Glomerular endothelial cell (primary cell): ENCODE measurements at regions not wholly inside any gene's neighbourhood (a gene's known extent, or its start where the extent isn't known, plus 50 kb on each side); places are given as distances from the start of the nearest gene placed in this dataset.
"Not testable (repeated sequence)": the region's sequence is repeated elsewhere in the genome, so short reads cannot be mapped to it uniquely, and the experiment has no call there.

Source experiments
- DNase-seq: peaks from one replicate; pipeline ENCODE4 v3.0.0-alpha.2; 2011; ENCODE audit warnings: low read depth, low spot score; ENCODE audit errors: extremely low read depth

DNA sequence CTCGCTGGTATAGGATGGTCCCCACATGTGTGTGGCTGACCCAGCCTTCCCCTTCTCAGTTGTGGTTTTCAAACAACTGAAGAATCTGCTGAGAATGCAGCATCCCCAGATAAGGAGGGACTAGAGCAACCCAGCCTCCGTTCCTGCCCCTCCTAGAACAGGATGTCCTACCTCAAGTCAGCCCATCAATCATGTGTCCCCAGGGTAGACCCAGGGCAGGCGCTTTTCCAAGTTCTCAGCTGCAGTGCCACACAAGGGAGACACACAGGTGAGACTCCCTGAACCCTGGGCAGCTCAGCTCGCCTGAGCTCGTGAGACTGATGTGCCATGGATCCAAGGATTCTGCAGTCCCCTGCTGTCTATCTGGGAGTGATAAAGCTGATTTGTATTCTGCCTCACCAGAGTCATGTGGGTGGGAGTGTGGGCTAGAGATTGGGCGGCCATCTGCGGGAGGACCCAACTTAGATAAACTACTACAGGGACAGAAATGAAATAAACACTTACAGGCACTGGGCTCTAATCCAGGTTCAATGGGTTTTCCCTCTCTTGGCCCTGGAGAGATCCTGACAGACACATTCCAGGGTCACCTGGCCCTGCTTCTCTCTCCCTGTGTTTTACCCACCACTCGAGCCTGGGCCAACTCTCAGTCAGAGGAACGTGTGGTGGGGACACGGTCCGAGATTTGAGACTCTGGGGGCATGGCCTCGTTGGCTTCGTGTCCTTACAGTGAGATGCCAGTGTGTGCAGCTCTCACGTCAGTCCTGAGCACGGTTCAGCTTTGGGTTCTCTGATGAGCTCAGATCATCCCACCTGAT lies 303.5 kb upstream of the SFSWAP start:
- no peak for DNase-seq

DNA sequence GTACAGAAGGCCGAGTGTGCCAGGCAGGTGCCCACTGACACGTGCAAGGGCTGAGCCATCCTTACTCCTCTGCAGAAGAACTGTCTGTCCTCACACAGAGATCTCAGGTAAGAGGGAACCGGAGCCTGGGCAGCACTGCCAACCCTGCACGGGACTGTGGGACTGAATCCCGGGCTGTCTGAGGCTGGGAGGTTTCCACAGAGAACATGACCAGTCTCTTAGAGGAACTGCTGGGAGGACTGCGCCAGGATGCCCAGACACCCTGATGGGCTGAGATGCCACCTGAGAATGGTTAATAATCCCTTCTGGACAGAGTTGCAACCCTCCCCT lies 302.9 kb upstream of the SFSWAP start:
- no peak for DNase-seq

GRCh38 chr12:131408484-131408883 lies 302.4 kb upstream of the SFSWAP start:
- DNase-seq: no peak

GRCh38 chr12:131409211-131409610 lies 301.7 kb upstream of the SFSWAP start:
- DNase-seq: no peak

- DNase-seq: not testable (repeated sequence)
These were observed 299.1 kb upstream of the SFSWAP start for GRCh38 chr12:131411827-131412226.

GRCh38 chr12:131413006-131413405 lies 297.9 kb upstream of the SFSWAP start:
- no peak for DNase-seq

DNA sequence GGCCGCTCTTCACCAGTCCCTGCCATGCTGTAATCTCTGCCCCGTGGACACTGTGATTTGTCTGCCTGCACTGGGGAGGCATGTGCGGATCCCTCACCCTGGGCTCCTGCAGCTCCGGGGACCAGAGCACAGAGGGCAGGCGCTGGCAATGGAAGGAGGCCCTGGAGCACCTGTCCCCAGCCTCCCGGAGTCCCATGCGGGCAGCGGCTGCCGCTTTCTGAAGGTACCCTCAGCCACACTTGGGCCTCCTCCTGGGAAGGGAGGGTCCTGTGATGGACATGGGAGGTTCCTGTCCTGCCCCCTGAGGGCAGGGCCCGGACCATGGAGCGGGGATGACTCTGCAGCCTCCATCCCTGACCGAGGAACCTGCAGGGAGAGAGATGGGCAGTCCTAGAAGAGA lies 297.4 kb upstream of the SFSWAP start:
- DNase-seq: no peak

DNA sequence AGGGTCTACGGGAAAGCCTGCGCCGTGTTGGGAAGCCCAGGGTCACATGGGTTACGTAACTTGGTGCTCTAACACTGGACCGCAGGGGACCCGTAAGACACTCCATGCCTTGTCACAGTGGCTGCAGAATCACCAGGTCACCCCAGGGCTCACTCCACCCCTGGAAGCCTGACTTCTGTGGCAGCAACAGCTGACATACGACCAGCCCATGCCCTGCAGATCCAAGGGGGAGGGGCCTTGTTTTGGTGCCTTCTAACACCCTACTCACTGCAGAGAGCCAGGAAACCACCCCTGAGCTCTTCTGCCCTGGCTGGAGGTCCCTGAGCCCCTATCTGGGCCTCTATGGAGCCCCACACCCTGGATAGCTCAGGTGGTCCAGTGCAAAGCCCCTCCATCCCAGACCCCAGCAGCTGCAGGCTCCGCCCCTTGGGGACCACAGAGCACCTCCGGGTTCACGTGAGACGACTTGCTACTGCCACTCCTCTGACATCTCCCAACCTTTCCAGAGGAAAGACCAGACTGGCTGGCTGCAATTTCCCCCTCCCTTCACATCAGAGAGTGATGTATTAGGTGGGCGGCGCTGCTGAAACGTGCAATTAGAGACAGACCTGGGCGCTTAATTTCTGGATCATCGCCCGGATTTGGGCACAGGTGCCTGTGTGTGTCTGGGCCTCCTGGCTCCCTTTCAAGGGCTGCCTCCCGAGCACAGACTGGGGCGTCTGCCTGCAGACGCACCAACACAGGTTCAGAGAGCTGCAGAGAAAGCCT lies 296.6 kb upstream of the SFSWAP start:
- DNase-seq: not testable (repeated sequence)

DNA sequence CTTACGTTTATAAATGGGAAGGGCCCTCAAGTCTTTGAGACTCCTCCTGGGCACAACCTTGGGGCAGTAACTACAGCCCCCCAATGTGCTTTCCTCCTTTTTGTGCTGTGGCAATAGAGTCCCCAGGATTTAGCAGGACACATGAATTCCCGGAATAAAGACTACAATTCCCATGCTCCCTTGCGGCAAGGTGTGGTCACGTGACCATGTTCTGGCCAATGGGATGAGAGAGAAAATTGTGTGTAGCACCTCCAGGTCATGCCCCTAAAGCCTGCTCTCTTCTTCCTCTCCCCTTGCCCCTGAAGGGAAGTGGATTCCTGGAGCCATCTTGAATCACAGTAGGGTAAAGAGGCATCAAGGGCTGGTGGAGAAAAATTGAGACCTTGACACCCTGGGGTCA lies 295.1 kb upstream of the SFSWAP start:
- no peak for DNase-seq

DNA sequence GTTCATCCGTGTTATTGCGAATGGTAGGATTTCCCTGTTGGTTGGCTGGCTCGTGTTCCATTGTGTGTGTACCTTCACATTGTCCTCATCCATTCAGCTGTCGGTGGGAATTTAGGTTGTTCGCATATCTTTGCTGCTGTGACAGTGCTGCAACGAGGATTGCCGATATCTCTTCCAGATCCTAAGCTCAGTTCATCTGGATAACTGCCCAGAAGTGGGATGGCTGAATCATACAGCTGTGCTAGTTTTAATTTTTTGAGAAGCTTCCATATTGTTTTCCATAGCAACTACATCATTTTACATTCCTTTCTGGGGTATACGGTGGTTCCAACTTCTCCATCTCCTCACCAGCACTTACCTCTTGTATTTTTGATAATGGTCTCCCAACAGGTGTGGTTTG lies 292.8 kb upstream of the SFSWAP start:
- no peak for DNase-seq

DNA sequence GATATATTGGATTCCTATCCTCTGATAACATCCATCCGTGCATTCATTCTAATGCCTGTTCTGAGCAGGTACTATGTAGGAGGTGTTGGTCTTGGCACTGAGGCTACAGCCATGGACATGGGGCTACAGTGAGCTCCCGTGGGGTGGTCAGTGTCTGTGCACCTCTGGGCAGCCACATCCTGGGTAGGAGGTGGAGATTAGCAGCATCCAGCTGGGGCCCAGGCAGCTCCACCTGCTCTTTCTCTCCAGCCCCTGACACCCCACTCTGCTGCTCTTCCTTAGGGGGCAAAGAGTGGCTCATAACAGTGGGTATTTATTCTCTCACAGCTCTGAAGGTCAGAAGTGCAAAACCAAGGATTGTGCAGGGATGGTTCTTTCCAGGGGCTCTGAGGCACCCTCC lies 292.0 kb upstream of the SFSWAP start:
- DNase-seq: no peak

GRCh38 chr12:131420867-131421447 lies 289.9 kb upstream of the SFSWAP start:
- DNase-seq: no peak

GRCh38 chr12:131421509-131422186 lies 289.2 kb upstream of the SFSWAP start:
- no peak for DNase-seq

DNA sequence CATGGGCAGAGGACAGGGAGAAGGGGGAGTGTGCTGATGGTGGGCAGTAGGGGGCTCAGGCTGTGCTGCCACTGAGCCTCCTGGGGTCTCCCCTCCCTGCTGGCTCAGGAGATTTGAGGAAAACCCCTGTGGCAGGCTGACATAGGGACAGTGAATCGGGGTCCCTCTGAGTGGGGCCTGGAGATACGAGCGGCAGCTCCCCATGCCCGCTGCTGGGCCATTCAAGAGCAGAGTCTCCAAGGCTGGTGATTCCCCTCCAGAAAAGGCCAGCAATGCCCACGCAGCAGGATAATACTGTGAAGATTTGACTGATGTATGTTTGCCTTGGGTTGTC lies 288.7 kb upstream of the SFSWAP start:
- no peak for DNase-seq

- no peak for DNase-seq
These were observed 288.1 kb upstream of the SFSWAP start for GRCh38 chr12:131422744-131423143.

DNA sequence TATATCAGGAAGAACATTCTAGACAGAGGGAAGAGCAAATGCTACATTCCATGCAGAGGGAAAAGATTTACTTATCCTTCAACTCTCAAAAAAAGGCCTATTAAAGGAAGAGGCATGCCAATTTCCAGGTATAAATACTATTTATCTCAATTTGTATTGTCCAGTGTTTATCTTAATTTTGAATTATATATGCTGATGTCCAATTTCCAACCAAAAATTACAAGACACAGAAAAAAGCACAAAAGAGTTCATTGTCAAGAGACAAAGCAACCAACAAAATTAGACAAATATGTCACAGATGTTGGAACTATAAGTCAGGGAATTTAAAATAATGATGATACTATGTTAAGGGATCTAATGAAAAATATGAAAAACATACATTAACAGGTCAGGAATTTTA lies 286.6 kb upstream of the SFSWAP start:
- no peak for DNase-seq

GRCh38 chr12:131425112-131426075 lies 285.5 kb upstream of the SFSWAP start:
- no peak for DNase-seq

GRCh38 chr12:131428091-131428685 lies 282.7 kb upstream of the SFSWAP start:
- no peak for DNase-seq

GRCh38 chr12:131429221-131429620 lies 281.7 kb upstream of the SFSWAP start:
- DNase-seq: not testable (repeated sequence)

GRCh38 chr12:131429697-131430096 lies 281.2 kb upstream of the SFSWAP start:
- DNase-seq: not testable (repeated sequence)
